ENCODE measurements at regions not wholly inside any gene's neighbourhood (a gene's known extent, or its start where the extent isn't known, plus 50 kb on each side); places are given as distances from the start of the nearest gene placed in this dataset.

DNA sequence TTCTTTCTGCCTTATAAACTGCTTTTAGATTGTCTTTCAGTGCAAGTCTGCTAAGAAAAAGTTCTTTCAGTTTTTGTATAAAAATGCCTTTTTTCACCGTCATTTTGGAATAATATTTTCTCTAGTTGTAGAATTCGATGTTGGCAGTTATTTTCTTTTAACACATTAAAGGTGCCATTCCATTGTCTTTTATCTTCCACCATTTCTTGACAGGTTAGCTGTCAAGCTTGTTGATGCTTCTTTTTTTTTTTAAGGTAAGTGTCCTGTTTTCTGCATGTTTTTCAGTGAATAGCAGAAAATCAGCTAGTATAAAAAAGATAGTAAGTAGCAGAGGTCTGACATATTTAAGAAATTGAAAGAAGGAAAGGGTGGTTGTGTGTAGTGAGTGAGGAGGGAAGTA is 118.5 kb upstream of the NPFFR2 start:
- no TSS peak for BruUV-seq (replicated peaks)
- TF ChIP-seq, protein P1, sequence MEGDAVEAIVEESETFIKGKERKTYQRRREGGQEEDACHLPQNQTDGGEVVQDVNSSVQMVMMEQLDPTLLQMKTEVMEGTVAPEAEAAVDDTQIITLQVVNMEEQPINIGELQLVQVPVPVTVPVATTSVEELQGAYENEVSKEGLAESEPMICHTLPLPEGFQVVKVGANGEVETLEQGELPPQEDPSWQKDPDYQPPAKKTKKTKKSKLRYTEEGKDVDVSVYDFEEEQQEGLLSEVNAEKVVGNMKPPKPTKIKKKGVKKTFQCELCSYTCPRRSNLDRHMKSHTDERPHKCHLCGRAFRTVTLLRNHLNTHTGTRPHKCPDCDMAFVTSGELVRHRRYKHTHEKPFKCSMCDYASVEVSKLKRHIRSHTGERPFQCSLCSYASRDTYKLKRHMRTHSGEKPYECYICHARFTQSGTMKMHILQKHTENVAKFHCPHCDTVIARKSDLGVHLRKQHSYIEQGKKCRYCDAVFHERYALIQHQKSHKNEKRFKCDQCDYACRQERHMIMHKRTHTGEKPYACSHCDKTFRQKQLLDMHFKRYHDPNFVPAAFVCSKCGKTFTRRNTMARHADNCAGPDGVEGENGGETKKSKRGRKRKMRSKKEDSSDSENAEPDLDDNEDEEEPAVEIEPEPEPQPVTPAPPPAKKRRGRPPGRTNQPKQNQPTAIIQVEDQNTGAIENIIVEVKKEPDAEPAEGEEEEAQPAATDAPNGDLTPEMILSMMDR (IDR thresholded peaks at IDR 0.05; ENCODE audit: insufficient read depth in 1 of 2, low read depth in 1 of 2, low read length in 1 of 2, severe bottlenecking in 1 of 2, unreplicated experiment in 1 of 2), result no peak
- Mint-ChIP-seq H3K9me3 (ENCODE audit: unreplicated experiment) (no peaks in the 10 kb centered on the region), H3K36me3 (ENCODE audit: insufficient read depth, unreplicated experiment) (no peaks in the 10 kb centered on the region), H3K4me3 (ENCODE audit: unreplicated experiment) (no peak overlapping the region), H3K27me3 (ENCODE audit: insufficient read depth, unreplicated experiment) (peaks cover 4% of the 10 kb centered on the region), H3K27ac (ENCODE audit: unreplicated experiment) (no peak overlapping the region), H3K4me1 (ENCODE audit: low read depth, unreplicated experiment) (no peaks in the 10 kb centered on the region)
- ChIA-PET POLR2A (no interaction called here), CTCF (no interaction called here)
- no peak for DNase-seq
- Histone ChIP-seq H3K9me3 (no peaks in the 10 kb centered on the region), H3K27me3 (replicated peaks; ENCODE audit: control insufficient read depth, insufficient read depth, low read length) (no peaks in the 10 kb centered on the region), H3K4me1 (no peaks in the 10 kb centered on the region), H3K4me3 (ENCODE audit: low read depth, low read length) (no peak overlapping the region), H3K36me3 (ENCODE audit: control insufficient read depth, insufficient read depth, low read length) (no peaks in the 10 kb centered on the region)
- intact Hi-C loops (cut with micrococcal nuclease; ENCODE audit: unreplicated experiment), result no loop called here

DNA sequence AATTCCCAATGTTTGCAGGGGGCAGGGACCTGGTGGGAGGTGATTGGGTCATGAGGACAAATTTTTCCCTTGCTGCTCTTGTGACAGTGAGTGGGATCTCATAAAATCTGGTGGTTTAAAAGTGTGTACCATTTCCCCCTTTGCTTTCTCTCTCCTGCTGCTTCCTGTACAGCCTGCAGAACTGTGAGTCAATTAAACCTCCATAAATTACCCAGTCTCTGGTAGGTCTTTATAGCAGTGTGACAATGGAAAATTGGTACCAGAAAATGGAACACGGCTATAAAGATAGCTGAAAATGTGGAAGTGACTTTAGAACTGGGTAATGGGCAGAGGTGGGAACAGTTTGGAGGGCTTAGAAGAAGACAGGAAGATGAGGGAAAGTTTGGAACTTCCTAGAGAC is 108.7 kb upstream of the NPFFR2 start:
- H3K36me3 Mint-ChIP-seq (ENCODE audit: insufficient read depth, unreplicated experiment), result no peaks in the 10 kb centered on the region
- intact Hi-C loops (cut with micrococcal nuclease; ENCODE audit: unreplicated experiment), result loop anchor here (5.0 kb wide), 1 partner anchor 146 kb away; no protein-coding TSS in a partner anchor
- H3K4me3 ChIP-seq (ENCODE audit: low read depth, low read length), result no peak overlapping the region
- no peaks in the 10 kb centered on the region for H3K36me3 ChIP-seq (ENCODE audit: control insufficient read depth, insufficient read depth, low read length)
- H3K4me3 Mint-ChIP-seq (ENCODE audit: unreplicated experiment), result no peak overlapping the region
- H3K9me3 ChIP-seq, result no peaks in the 10 kb centered on the region
- no peaks in the 10 kb centered on the region for H3K4me1 Mint-ChIP-seq (ENCODE audit: low read depth, unreplicated experiment)
- TF ChIP-seq, protein P1 (IDR thresholded peaks at IDR 0.05; ENCODE audit: insufficient read depth in 1 of 2, low read depth in 1 of 2, low read length in 1 of 2, severe bottlenecking in 1 of 2, unreplicated experiment in 1 of 2), result no peak
- no peaks in the 10 kb centered on the region for H3K27me3 ChIP-seq (replicated peaks; ENCODE audit: control insufficient read depth, insufficient read depth, low read length)
- no peaks in the 10 kb centered on the region for H3K9me3 Mint-ChIP-seq (ENCODE audit: unreplicated experiment)
- H3K4me1 ChIP-seq, result no peaks in the 10 kb centered on the region
- H3K27me3 Mint-ChIP-seq (ENCODE audit: insufficient read depth, unreplicated experiment), result no peaks in the 10 kb centered on the region
- no TSS peak for BruUV-seq (replicated peaks)
- CTCF ChIA-PET, result no interaction called here
- no peak for DNase-seq
- POLR2A ChIA-PET, result no interaction called here
- H3K27ac Mint-ChIP-seq (ENCODE audit: unreplicated experiment), result no peak overlapping the region

DNA sequence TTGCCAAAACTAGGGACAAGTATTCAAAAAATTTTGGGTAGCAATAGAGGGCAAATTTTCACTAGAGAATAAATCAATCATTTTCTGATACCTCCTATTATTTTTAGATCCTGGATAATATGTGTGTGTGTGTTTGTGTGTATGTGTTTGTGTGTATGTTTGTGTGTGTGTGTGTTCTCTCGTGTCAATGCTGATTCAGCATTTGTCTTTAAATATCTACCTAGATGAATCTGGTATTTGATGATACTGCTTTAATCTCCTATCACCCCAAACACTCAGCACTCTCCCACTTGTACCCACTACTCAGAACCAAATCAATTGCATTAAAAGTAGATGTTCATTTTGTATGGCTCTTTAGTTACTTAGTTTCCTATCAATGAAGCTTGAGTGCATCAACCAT is 101.3 kb upstream of the NPFFR2 start:
- Mint-ChIP-seq H3K27ac (ENCODE audit: unreplicated experiment) (no peak overlapping the region), H3K4me3 (ENCODE audit: unreplicated experiment) (no peak overlapping the region), H3K4me1 (ENCODE audit: low read depth, unreplicated experiment) (no peaks in the 10 kb centered on the region), H3K9me3 (ENCODE audit: unreplicated experiment) (no peaks in the 10 kb centered on the region), H3K27me3 (ENCODE audit: insufficient read depth, unreplicated experiment) (no peaks in the 10 kb centered on the region), H3K36me3 (ENCODE audit: insufficient read depth, unreplicated experiment) (no peaks in the 10 kb centered on the region)
- BruUV-seq (replicated peaks), result no TSS peak
- H3K9me3 ChIP-seq, result no peaks in the 10 kb centered on the region
- no peak overlapping the region for H3K4me3 ChIP-seq (ENCODE audit: low read depth, low read length)
- H3K27me3 ChIP-seq (replicated peaks; ENCODE audit: control insufficient read depth, insufficient read depth, low read length), result no peaks in the 10 kb centered on the region
- POLR2A ChIA-PET, result no interaction called here
- TF ChIP-seq, protein P1 (IDR thresholded peaks at IDR 0.05; ENCODE audit: insufficient read depth in 1 of 2, low read depth in 1 of 2, low read length in 1 of 2, severe bottlenecking in 1 of 2, unreplicated experiment in 1 of 2), result no peak
- CTCF ChIA-PET, result no interaction called here
- DNase-seq, result no peak
- intact Hi-C loops (cut with micrococcal nuclease; ENCODE audit: unreplicated experiment), result no loop called here
- H3K36me3 ChIP-seq (ENCODE audit: control insufficient read depth, insufficient read depth, low read length), result no peaks in the 10 kb centered on the region
- H3K4me1 ChIP-seq, result no peaks in the 10 kb centered on the region

All from Caco-2 (cell line).